HG02852 (cell line): ENCODE measurements at regions not wholly inside any gene's neighbourhood (a gene's known extent, or its start where the extent isn't known, plus 50 kb on each side); places are given as distances from the start of the nearest gene placed in this dataset.

ENCODE experiments used
- ATAC-seq: cut with Tn5 transposase; IDR thresholded peaks from one replicate; pipeline ENCODE4 v1.9.1; 2021; ENCODE audit warnings: mild to moderate bottlenecking, moderate library complexity; ENCODE audit not compliant: unreplicated experiment

DNA sequence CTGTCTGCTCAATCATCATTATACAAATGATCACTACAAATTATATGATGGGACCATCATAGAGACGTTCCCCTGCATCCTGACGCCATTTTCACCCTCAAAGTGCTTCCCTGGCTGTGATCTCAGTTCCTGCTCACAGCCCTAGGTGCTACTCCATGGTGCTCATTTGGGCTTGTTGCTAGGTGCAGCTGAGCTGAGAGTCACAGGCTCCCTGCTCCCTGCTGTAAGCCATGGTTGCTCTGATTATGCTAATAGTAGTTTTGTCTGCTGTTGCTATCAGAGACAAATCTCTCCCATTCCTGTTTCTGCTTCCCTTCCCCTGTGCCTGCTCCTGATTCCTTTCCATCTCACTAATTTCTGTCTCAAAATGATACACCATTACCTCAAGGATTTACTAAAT, 474.3 kb downstream of the METTL15 start:
- ATAC-seq, result no peak

DNA sequence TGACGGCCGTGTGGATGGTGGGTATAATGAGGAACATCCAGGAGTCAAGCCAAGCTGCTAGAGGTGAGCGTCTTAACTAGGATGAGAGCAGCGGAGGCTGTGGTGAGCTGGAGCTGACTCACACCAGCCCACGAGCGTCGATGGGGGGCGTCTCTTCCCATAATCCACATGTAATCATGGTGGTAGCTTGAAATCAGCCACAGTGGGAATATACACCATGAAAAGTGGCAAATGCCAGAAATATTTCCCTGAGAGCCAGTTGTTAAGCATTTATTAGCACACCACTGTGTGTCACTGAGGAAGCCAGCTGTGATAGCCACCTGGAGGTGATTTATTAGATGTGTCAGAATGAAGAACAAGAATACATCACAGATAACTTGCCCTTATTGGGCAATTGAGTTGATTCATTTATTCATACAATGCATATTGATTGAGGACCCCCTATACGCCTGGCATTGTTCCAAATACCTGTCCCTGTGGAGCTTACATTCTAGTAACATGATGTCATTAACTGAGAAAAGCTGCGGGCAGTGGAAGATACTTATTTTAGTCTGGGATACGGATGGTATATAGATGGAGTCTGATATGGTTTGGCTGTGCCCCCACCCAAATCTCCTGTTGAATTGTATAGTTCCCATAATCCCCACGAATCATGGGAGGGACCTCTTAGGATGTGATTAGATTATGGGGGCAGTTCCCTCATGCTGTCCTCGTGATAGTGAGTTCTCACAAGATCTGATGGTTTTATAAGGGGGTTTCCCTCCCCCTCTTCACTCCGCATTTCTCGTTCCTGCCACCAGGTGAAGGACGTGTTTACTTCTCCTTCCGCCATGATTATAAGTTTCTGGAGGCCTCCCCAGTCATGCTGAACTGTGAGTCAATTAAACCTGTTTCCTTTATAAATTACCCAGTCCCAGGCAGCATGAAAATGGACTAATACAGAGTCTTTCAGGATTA, 473.4 kb downstream of the METTL15 start:
- ATAC-seq, result no peak

DNA sequence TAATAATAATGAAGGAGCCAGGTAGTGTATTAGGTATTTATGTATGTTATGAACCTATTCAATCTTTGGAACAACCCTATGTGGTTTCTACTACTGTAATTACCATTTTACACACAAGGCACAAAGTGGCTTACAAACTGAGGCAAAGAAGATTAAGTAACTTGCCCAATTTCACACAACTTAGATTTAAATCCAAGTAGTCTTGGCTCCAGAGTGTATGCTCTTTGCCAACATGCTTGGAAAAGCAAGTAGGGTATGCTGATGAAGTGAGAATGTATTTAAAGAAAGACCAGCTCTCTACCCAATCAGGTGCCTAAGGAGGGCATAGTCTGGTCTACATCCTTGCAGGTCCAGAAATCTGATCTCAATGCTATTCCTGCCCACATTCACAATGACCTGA, 463.2 kb downstream of the METTL15 start:
- no peak for ATAC-seq

DNA sequence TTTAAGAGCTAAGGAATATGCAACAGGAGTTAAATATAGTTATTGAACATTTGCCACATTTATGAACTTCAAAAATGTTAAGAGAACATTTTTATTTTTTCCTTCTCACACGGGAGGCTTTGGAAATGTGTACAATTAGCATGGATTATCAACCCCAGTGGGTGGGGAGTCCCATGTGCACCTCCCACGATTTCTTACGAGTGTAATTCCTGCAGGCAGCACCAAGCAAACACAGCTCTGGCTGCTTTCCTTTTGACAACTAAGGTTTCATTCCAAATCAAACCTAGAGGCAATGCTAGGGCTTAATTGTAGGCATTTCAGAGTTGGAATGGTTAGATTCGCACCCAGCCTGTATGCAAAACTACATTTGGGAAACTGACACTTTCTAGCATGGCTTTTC, 460.9 kb downstream of the METTL15 start:
- ATAC-seq, result no peak

DNA sequence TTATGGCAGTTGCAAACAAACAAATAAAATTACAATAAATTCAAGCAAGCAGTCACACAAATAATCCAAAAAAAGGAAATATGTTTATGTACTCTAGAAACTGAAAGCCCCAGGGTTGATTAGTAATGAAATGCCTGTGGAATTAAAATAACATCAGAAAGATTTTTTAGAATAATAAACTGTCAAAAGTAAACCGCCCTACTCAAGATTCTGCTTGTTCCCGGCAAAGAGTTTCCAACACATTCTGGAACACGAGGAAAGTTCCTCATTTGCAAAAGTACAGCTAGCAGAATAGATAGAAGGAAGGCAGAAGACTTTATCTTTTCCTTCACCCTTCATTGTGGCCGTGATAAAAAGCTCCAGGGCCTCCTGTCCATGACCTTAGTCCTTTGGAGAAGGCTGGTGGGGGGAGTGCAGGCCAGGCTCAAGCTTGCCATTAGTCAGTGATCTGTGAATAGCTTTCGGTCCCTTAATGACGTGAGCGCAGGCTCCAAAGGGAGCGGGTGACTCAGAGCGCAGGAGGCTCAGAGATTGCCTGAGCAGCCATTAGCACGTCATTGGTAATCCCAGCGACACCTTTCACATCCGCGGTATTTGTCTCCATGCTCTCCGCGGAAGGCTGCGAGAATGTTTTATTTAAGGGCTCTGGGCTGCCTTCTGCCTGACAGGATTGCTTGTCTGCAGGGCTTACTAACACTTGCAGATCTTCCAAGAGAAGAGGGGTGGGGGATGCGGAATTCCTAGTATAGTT, 458.3 kb downstream of the METTL15 start:
- no peak for ATAC-seq

DNA sequence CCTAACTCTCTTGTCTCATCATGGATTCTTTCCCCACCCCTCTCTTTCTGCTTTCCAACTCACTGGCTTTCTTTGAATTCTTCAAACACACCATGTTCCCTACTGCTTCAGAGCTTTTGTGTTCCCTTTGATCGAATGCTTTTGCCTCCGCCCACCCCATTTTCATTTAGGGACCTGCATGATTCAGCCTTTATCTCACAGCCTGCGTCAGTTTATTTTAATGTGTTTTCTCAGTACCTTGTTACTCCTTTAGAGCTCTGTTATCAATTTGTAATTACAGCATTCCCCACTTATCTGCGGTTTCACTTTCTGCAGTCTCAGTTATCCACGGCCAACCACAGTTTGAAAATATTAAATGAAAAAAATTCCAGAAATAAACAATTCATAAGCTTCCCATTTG, 451.3 kb downstream of the METTL15 start:
- ATAC-seq, result no peak

DNA sequence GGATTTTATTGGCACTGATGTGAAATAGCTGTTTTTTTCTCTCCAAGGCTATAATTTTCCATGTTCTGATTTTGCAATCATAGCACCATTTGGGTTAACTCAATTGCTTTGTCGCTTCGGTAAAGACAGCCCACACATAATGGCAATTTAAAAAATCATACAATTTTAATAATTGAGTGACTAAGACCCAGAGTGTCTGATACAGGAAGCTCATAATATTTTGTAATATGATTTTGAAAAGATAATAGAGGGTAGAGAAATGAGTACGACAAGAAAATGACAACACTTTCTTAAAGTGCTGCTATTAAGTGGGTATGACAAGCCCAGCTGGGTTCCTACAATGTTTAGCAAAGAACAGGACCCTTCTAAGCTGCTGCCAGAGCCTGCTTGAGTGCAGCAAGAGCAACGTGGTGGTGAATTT, 439.1 kb downstream of the METTL15 start:
- no peak for ATAC-seq

DNA sequence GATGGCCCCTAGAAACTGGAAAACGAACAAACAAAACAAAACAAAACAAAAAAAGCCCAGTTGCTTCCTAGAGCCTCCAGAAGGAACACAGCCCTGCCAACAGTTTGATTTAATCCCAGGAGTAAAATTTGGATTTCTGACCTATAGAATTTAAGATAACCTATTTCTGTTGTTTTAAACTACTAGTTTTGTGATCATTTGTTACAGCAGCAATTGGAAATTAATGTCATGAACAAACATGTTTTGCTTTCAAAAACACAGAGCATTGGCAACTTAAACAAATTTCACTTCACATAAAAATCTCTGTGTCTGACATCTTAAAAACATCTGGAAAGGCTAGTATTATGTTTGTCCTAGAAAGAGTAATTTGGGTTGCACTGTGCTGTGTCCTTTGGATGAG, 437.3 kb downstream of the METTL15 start:
- ATAC-seq, result no peak

DNA sequence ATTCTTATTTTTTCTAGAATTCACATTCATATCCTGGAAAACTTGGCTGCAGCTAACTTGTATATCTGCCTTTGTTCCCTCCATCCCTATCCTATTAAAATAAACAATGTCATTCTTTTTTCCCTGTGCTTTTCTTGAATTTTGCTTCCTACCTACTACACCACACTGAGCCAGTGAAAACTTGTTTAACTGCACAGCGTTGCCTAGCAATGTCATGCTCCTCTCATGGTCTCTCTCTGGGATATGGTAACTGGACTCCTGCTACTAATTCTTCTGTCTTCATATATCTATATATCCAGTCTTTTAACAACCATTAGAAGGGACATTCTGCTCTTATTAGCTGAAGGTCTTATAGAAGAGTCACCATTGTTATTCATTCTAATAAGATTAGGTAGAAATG, 434.4 kb downstream of the METTL15 start:
- ATAC-seq, result no peak

DNA sequence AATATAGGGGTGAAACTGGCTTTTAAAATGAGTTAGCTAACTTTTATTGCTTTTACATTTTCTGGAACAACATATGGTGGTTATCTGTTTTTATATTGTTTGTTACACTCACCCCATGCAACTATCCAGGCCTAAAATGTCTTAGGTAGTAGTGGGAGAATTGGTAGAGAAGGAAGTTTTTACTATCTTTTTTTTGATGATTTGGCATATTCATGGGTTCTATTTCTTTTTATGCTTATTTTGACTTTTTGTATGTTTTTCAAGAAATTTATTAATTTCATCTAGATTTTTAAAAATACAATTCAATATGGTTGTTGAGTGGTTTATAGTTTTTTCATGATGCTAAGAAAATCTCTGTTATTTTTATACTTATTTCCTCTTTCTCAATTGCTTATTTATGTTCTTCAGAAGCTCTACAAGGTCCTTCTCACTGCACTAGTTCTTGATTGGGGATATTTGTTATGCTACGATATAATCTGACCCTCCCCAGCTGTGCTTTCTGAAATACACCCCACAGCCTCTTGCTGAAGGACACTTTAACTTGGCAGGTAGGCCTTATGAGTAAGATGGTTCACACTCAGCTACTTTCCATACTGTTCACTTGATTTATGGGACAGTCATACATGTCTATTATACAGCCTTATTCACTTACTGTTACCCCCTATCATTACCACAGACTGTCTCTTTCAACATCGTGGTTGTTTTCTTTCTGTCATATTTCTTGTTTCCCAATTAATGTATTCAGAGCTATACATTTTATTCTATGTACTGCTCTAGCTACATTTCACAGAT, 431.2 kb downstream of the METTL15 start:
- ATAC-seq, result no peak

DNA sequence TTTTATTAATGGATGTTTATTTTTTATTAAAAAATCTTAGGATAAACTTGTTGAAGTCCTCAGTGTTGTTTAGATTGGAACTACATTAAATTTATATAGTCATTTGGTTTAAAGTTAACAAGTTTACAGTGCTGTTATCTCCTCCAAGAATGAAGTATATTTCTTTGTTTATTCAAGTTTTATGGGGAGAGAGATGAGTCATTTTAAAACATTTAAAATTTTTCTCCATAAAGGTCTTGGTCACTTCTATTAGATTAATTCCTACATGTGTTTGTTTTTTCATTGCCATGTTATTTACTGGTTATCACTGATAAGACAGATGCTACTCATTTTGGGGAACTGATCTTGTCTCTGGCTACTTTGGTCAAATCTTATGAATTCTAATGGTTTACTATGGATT, 429.6 kb downstream of the METTL15 start:
- no peak for ATAC-seq

DNA sequence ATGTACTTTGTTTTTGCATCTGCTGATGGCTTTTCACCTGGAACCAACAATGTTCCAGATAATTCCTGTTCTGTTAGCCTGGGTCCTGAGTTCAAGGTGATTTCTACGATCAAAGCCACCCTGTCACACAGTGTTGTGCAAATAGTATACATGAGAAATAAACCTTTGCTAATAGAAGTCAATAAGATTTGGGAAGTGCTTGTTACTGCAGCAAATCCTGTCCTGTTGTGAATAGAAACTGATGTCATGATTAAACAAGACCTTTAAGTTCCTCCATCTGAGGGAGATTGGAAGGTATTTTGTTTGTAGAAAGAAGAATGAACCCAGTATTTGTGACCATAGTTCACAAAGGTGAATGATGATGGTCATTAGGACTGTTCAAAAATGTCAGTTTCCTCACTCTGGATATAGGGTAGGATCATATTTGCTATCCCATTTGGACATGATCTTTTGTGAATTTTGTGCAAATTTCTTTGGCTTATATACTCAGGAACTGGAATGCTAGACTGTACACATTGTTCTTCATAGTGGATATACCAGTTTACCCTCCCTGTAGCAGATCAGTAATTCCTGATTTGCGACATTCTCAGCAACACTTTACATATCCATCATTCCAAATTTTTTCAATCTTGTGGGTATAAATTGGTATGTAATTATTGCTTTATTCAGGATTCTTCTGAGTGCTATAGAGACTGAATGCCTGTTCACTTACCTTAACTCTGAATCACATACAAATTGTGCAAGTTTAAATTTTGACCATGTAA, 428.5 kb downstream of the METTL15 start:
- no peak for ATAC-seq

DNA sequence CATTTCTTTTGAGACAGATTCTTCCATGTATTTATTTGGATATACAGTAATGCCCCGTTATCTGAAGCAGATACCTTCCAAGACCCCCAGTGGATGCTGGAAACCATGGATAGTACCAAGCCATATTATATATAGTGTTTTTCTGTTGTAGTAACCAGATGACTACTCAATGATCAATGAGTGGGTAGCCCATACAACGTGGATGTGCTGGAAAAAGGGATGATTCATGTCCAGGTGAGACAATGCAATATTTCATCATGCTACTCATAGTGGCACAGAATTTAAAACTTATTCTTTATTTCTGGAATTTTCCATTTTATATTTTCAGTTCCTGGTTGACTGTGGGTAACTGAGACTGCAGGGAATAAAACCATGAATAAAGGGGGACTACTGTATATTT, 427.5 kb downstream of the METTL15 start:
- no peak for ATAC-seq

DNA sequence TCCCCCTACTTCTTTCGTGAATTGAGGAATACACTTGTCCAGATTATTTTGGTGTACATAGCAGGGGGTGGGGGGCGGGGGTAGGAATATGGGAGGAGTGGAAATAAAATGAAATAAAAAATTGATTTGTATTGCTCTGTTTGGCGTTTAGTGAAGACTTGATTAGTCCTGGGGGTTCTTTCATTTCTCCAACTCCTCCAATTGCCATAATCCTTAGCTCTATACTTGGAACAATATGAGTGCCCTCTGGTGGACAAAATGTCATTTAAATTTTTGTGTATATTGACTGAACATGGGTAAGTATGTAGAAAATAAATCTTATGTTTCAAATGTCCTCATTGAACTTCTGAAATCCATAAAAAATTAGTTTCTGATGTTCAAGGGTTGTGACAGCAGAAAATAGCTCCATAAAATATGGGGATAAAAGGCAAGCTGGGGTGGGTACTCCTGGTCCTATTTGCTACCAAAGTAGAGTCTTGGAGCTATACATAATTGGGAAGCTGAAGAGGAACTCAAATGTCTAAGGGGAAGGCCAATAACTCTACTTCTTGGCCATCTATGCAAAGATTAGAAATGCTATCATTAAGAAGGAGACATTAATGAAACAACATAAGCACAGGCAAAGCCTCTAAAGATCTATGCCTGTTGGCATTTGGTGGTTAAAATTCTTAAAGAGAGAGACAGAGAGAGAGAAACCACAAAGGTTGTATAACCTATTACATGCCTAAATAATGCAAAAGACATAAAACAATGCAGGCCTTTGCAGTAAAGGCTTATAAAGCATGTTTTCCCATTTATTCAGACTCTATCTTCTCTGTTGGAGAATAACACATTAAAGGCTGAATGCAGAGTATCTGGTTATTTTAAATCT, 421.6 kb downstream of the METTL15 start:
- no peak for ATAC-seq

DNA sequence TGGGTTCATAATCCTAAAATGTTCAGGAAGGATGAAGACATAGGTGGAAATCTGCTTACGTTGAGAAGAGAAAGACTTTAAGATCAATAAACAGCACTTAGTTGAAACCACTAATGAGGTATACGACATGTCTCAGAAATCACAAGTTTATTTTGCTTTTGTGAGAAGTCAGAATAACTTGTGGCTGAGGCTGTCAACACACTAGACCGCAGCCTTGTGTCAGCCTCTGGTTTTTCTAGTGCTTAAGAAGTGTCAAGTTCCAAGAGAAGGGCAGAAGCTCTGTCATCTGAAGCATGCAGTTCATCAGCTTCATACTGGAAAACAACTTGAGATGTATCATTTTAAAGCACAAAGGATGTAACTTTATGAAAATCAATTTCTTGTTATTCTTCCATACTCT, 420.9 kb downstream of the METTL15 start:
- ATAC-seq, result no peak

DNA sequence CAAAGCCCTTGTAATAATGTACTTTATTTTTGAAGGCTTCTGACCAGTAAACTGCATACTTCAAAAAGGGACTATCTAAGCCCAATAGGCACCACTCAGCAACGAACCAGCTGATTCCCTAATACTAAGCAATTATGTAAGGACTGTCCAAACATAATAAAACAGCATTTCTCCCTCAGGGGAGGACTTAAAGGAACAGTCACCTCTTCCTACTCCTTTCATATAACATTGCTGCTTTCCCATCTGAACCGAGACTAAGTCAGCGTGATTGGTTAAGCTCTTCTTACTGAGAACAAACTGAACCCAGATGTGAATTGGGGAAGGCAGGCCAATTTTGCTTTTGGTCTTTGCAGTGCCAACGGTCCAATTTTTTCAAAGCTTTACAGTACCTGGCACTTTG, 420.0 kb downstream of the METTL15 start:
- ATAC-seq, result no peak

DNA sequence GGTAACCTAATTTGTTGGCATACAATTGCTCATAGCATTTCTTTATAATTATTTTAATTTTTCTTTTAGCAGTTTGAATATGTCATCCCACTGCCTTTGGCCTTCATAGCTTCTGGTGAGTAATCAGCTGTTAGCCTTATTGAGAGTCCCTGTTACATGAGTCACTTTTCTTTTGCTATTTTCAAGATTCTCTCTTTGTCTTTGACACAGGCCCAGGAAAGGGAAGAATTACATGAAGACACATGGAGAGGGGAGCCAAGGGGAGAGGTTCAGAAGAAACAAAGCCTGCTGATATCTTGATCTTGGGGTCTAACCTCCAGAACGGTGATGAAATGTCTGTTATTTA, 418.2 kb downstream of the METTL15 start:
- no peak for ATAC-seq

DNA sequence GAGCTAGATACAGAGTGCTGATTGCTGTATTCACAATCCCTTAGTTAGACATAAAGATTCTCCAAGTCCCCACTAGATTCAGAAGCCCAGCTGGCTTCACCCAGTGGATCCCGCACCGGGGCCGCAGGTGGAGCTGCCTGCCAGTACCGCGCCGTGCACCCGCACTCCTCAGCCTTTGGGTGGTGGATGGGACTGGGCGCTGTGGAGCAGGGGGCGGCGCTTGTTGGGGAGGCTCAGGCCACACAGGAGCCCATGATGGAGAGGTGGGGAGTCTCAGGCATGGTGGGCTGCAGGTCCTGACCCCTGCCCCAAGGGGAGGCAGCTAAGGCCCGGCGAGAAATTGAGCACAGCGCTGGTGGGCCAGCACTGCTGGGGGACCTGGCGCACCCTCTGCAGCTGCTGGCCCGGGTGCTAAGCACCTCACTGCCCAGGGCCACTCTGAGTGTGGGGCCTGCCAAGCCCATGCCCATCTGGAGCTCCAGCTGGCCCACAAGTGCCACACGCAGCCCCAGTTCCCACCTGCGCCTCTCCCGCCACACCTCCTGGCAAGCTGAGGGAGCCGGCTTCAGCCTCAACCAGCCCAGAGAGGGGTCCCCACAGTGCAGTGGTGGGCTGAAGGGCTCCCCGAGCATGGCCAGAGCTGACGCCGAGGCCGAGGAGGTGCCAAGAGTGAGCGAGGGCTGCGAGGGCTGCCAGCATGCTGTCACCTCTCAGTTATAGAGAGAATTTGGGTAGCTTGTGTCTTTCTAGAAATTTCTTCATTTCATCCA, 417.6 kb downstream of the METTL15 start:
- ATAC-seq, result no peak

DNA sequence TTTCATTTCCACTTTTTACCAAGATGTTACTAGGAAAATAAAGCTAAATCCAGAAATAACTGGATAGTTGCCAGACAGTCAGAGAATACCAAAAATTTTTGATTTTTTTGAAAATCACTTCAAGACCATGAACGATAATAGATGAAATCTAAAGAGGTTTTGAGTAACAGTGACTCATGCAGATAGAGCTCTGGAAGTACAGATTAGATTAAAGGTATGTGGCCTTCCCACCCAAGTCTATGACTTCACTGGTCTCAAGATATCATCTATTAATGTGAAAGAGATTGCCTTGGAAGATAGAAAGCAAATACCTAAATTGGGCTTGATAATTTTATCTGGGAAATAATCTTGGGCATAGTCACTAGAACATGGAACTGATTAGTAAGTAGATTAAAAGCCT, 415.9 kb downstream of the METTL15 start:
- ATAC-seq, result no peak
